Adrenal gland (tissue), 9 donors: ENCODE measurements at regions not wholly inside any gene's neighbourhood (a gene's known extent, or its start where the extent isn't known, plus 50 kb on each side); places are given as distances from the start of the nearest gene placed in this dataset.

Source experiments
- DNase-seq, 7 donors: peaks; one replicate each; pipeline ENCODE4 v3.0.0-alpha.2; 2019 to 2020
- H3K27ac ChIP-seq, 5 donors: fragments of 200-600 bp; sonication (generic) in 4 of 5; 1 replicate in 3 of 5; 2 replicates in 2 of 5; pipeline versions ENCODE4 v1.5.1 to v1.8.0; 2016 to 2020; ENCODE audit warnings: mild to moderate bottlenecking in 1 of 5
- H3K27me3 ChIP-seq: fragments of 200-600 bp; 2 replicates; pipeline ENCODE4 v1.8.0; 2021
- H3K36me3 ChIP-seq, 2 donors: fragments of 200-600 bp; replicated peaks in 1 of 2; 1 replicate in 1 of 2; 2 replicates in 1 of 2; pipeline versions ENCODE4 v1.5.1 to v1.8.0; 2018 to 2022
- H3K4me1 ChIP-seq, 2 donors: fragments of 200-600 bp; replicated peaks in 1 of 2; 1 replicate in 1 of 2; 2 replicates in 1 of 2; pipeline versions ENCODE4 v1.5.1 to v1.8.0; 2018 to 2021
- H3K4me3 ChIP-seq, 4 donors: fragments of 200-600 bp; sonication (generic) in 3 of 4; one replicate each; pipeline ENCODE4 v1.5.1; 2016 to 2018
- H3K9me3 ChIP-seq, 3 donors: fragments of 200-600 bp; sonication (generic) in 1 of 3; replicated peaks in 1 of 3; 1 replicate in 2 of 3; 2 replicates in 1 of 3; pipeline versions ENCODE4 v1.5.1 to v1.8.0; 2016 to 2021
- CTCF ChIP-seq, 6 experiments: fragments of 450-650 bp in 4 of 6; fragments of 200-600 bp in 2 of 6; sonication (generic) in 1 of 6; IDR thresholded peaks; 1 replicate in 5 of 6; 2 replicates in 1 of 6; pipeline versions ENCODE4 v1.5.1 to v1.8.0; 2016 to 2021; ENCODE audit warnings: antibody characterized with exemption in 6 of 6, mild to moderate bottlenecking in 2 of 6, moderate library complexity in 1 of 6
- POLR2A ChIP-seq, 2 donors: fragments of 450-650 bp; IDR thresholded peaks; one replicate each; pipeline ENCODE4 v1.6.1; 2017; ENCODE audit warnings: antibody characterized with exemption in 2 of 2, mild to moderate bottlenecking in 2 of 2, moderate library complexity in 1 of 2
- WGBS, 4 donors: extraction: QIAGEN DNeasy Blood & Tissue Kit in 2 of 4; methylation state at CpG; one replicate each; pipeline versions ENCODE4 v1.1.5 to v1.1.7; 2013 to 2017; 5-methylcytosine and 5-hydroxymethylcytosine counted together
- intact Hi-C, 2 donors: fragments of 100-400 bp; cut with DNase I; formaldehyde crosslinking; loops; one replicate each; pipeline versions ENCODE4 v1.14.1 to v1.15.0; 2022 to 2023
- donor health status: healthy with polysubstance abuse.
- donor health status: Bipolar disorder and iron deficiency.
- donor health status: DM: yes; HTN: yes; CAD: no.
- donor health status: DM: no; HTN: no; CAD: no.
- donor health status: DM: no; HTN: no; CAD: no.

DNA sequence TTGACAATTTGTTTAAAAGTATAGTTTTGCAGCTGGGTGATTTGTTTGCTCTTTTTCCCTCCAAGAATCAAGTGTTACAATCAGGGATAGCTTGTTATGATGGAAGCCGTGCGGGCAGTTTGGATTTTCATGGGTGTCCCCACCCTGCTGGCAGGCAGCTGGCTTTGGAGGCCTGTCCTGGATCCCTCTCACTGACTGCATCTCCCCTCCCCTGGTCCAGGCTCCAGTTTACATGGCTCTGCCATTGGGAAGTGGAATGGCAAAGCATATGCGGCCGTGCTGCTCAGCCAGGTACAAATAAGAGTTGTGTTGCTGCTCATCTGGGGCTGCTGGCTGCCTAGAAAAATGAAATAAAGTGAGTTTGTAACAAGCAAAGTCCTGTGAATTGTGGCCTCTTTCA is 76.0 kb downstream of the CXCL12 start:
- no peaks in the 10 kb centered on the region for H3K9me3 ChIP-seq
- H3K27me3 ChIP-seq = peaks cover 4% of the 10 kb centered on the region
- H3K4me1 ChIP-seq = no peaks in the 10 kb centered on the region
- no peak overlapping the region for H3K4me3 ChIP-seq
- no peak for DNase-seq
- no peak overlapping the region for H3K27ac ChIP-seq
- no peaks in the 10 kb centered on the region for H3K36me3 ChIP-seq
- TF ChIP-seq POLR2A (IDR thresholded peaks at IDR 0.05) = no peak
- no peak for TF ChIP-seq CTCF (IDR thresholded peaks at IDR 0.05)
- intact Hi-C loops = no loop called here
- 91 to 96% (median 94%) methylated on average over 4 of the region's 4 CpGs for WGBS, 4 donors

GRCh38 chr10:44307691-44308090 is 77.2 kb downstream of the CXCL12 start:
- no peak overlapping the region for H3K27ac ChIP-seq
- intact Hi-C loops = no loop called here
- no peaks in the 10 kb centered on the region for H3K4me1 ChIP-seq
- no peak for DNase-seq
- no peak overlapping the region for H3K4me3 ChIP-seq
- 84 to 100% (median 90%) methylated on average over 3 of the region's 3 CpGs for WGBS, 4 donors
- TF ChIP-seq POLR2A (IDR thresholded peaks at IDR 0.05) (no peak), CTCF (IDR thresholded peaks at IDR 0.05) (no peak)
- no peaks in the 10 kb centered on the region for H3K9me3 ChIP-seq
- H3K36me3 ChIP-seq = no peaks in the 10 kb centered on the region
- H3K27me3 ChIP-seq = peaks cover 4% of the 10 kb centered on the region

GRCh38 chr10:44306762-44307161 is 78.1 kb downstream of the CXCL12 start:
- no peaks in the 10 kb centered on the region for H3K36me3 ChIP-seq
- TF ChIP-seq POLR2A (IDR thresholded peaks at IDR 0.05) (no peak), CTCF (IDR thresholded peaks at IDR 0.05) (no peak)
- WGBS, 4 donors = 66 to 90% (median 77%) methylated on average over 2 of the region's 2 CpGs
- no peak overlapping the region for H3K4me3 ChIP-seq
- intact Hi-C loops = no loop called here
- H3K9me3 ChIP-seq = no peaks in the 10 kb centered on the region
- DNase-seq = no peak
- no peak overlapping the region for H3K27ac ChIP-seq
- H3K4me1 ChIP-seq = no peaks in the 10 kb centered on the region
- peaks cover 4% of the 10 kb centered on the region for H3K27me3 ChIP-seq

DNA sequence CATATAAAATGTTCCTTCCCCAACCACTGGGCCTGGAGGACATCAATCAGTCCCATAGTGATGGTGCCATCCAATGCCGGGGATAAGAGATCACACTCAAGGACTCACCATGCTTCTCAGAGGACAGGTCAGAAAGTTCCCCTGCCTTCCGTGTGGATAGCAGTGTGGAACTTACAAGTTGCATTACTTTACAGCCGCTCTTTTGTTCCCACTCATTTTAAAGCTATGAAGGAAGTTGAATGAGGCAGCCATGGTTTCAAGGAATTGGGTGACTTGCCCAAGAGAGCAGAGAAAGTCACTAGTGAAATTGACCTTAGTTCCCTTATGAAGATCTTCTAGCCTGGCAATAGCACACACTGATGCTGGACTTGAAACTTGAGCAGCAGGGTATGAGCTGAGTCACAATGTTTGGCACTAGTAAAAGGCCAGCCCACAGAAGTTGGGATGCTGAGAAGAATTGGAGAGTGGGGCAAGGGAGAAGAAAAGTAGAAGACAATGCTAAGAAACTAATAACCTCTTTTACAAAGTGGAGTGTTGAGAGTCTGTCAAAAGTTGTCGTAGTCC is 78.7 kb downstream of the CXCL12 start:
- TF ChIP-seq CTCF (IDR thresholded peaks at IDR 0.05) = no peak
- TF ChIP-seq POLR2A (IDR thresholded peaks at IDR 0.05) = no peak
- no peak for DNase-seq
- no peak overlapping the region for H3K27ac ChIP-seq
- H3K9me3 ChIP-seq = no peaks in the 10 kb centered on the region
- H3K36me3 ChIP-seq = no peaks in the 10 kb centered on the region
- 43 to 57% (median 47%) methylated on average over 4 of the region's 4 CpGs for WGBS, 4 donors
- H3K27me3 ChIP-seq = peaks cover 4% of the 10 kb centered on the region
- H3K4me3 ChIP-seq = no peak overlapping the region
- intact Hi-C loops = no loop called here
- no peaks in the 10 kb centered on the region for H3K4me1 ChIP-seq
